ENCODE measurements at regions not wholly inside any gene's neighbourhood (a gene's known extent, or its start where the extent isn't known, plus 50 kb on each side); places are given as distances from the start of the nearest gene placed in this dataset.

- H3K9ac ChIP-seq (replicated peaks; ENCODE audit: extremely low read depth, insufficient read depth, low read length), result no peak overlapping the region
- TF ChIP-seq EZH2 (IDR thresholded peaks at IDR 0.05; ENCODE audit: borderline replicate concordance, low read depth, low read length, severe bottlenecking) (no peak), JUN (IDR thresholded peaks at IDR 0.05; ENCODE audit: borderline replicate concordance, insufficient read depth, insufficient read length, low read depth) (no peak), POLR2A (IDR thresholded peaks at IDR 0.05; ENCODE audit: low read depth, low read length) (no peak), POLR2AphosphoS5 (IDR thresholded peaks at IDR 0.05; ENCODE audit: insufficient read depth, low read depth, low read length) (no peak), GATA2 (IDR thresholded peaks at IDR 0.05; ENCODE audit: insufficient read depth, insufficient read length, low read depth, low read length) (no peak), FOS (IDR thresholded peaks at IDR 0.05; ENCODE audit: borderline replicate concordance, insufficient read depth, low read length) (no peak), MYC (IDR thresholded peaks at IDR 0.05; ENCODE audit: low read depth, low read length) (no peak)
- TF ChIP-seq, protein P1, sequence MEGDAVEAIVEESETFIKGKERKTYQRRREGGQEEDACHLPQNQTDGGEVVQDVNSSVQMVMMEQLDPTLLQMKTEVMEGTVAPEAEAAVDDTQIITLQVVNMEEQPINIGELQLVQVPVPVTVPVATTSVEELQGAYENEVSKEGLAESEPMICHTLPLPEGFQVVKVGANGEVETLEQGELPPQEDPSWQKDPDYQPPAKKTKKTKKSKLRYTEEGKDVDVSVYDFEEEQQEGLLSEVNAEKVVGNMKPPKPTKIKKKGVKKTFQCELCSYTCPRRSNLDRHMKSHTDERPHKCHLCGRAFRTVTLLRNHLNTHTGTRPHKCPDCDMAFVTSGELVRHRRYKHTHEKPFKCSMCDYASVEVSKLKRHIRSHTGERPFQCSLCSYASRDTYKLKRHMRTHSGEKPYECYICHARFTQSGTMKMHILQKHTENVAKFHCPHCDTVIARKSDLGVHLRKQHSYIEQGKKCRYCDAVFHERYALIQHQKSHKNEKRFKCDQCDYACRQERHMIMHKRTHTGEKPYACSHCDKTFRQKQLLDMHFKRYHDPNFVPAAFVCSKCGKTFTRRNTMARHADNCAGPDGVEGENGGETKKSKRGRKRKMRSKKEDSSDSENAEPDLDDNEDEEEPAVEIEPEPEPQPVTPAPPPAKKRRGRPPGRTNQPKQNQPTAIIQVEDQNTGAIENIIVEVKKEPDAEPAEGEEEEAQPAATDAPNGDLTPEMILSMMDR (IDR thresholded peaks at IDR 0.05; ENCODE audit: extremely low read depth in 1 of 2, insufficient read depth in 1 of 2, low read depth in 1 of 2, low read length in 2 of 2), result no peak
- TF ChIP-seq, protein P2, sequence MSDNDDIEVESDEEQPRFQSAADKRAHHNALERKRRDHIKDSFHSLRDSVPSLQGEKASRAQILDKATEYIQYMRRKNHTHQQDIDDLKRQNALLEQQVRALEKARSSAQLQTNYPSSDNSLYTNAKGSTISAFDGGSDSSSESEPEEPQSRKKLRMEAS (IDR thresholded peaks at IDR 0.05; ENCODE audit: insufficient read depth, insufficient read length), result no peak
- H3K4me3 ChIP-seq (replicated peaks in 1 of 3; ENCODE audit: insufficient read depth in 1 of 3, low read depth in 1 of 3, low read length in 3 of 3), result no peak overlapping the region
- BruUV-seq (replicated peaks), result no TSS peak
- H2AFZ ChIP-seq (ENCODE audit: low read depth, low read length), result no peak overlapping the region
- intact Hi-C loops (cut with micrococcal nuclease), result no loop called here
- no peaks in the 10 kb centered on the region for H3K9me1 ChIP-seq (replicated peaks; ENCODE audit: control insufficient read depth, extremely low read depth, insufficient read depth, low read length)
- H3K4me2 ChIP-seq (ENCODE audit: insufficient read depth, low read length), result no peak overlapping the region
- CTCF ChIA-PET, result no interaction called here
- no peaks in the 10 kb centered on the region for H3K79me2 ChIP-seq (ENCODE audit: control insufficient read depth, insufficient read depth, low read length)
- H3K36me3 ChIP-seq (ENCODE audit: control insufficient read depth in 2 of 2, extremely low read depth in 1 of 2, insufficient read depth in 2 of 2, low read length in 2 of 2), result no peaks in the 10 kb centered on the region
- dilution Hi-C loops (cut with MboI; ENCODE audit: extremely low pct_ligation_motif_present, low sequenced_read_pairs), result no loop called here
- H4K20me1 ChIP-seq (replicated peaks; ENCODE audit: control insufficient read depth, extremely low read depth, insufficient read depth, low read length), result no peaks in the 10 kb centered on the region
- POLR2A ChIA-PET, result no interaction called here
- no peak overlapping the region for H3K27ac ChIP-seq (ENCODE audit: insufficient read depth, low read depth, low read length)
- FAIRE-seq, result no peak
- H3K4me1 ChIP-seq (ENCODE audit: control insufficient read depth, extremely low read depth, insufficient read depth, low read length), result no peaks in the 10 kb centered on the region
- no peak for DNase-seq (ENCODE audit: low read depth, low spot score)
- no peaks in the 10 kb centered on the region for H3K27me3 ChIP-seq (ENCODE audit: control insufficient read depth in 2 of 2, insufficient read depth in 2 of 2, low read length in 2 of 2)
- no peaks in the 10 kb centered on the region for H3K9me3 ChIP-seq (replicated peaks; ENCODE audit: control insufficient read depth, insufficient read depth, low read length)
These were observed 1054.3 kb upstream of the SLC39A10 start for GRCh38 chr2:194602750-194603149.

All from endothelial cell of umbilical vein (primary cell).